AG04450 (cell line): ENCODE measurements at regions not wholly inside any gene's neighbourhood (a gene's known extent, or its start where the extent isn't known, plus 50 kb on each side); places are given as distances from the start of the nearest gene placed in this dataset.

Experiments used
- CTCF ChIA-PET: fragments of 300-600, 350-600 bp; formaldehyde crosslinking; extraction: SDS; loops from one replicate; lab custom pipeline; 2022; ENCODE audit warnings: antibody characterized with exemption, inconsistent platforms; lab: Charles Lee
- POLR2A ChIA-PET: fragments of 350-600 bp; formaldehyde crosslinking; extraction: SDS; loops from one replicate; lab custom pipeline; 2021; ENCODE audit warnings: antibody characterized with exemption, inconsistent platforms; lab: Yijun Ruan, JAX
- DNase-seq: peaks from one replicate; pipeline ENCODE4 v3.0.0-alpha.2; 2011; ENCODE audit warnings: low read depth, low spot score
- H3K27ac ChIP-seq: one replicate; pipeline ENCODE4 v1.5.1; 2012; ENCODE audit warnings: low read depth, low read length, control low read depth
- H3K27me3 ChIP-seq: one replicate; pipeline ENCODE4 v1.6.0; 2012; ENCODE audit warnings: low read length; ENCODE audit not compliant: control insufficient read depth, insufficient read depth
- H3K4me3 ChIP-seq: 2 replicates; pipeline ENCODE4 v1.5.1; 2011; ENCODE audit warnings: mild to moderate bottlenecking, low read depth, low read length, control low read depth
- H3K9me3 ChIP-seq: 2 replicates; pipeline ENCODE4 v1.5.1; 2012; ENCODE audit warnings: low read length; ENCODE audit not compliant: control insufficient read depth, insufficient read depth
- CTCF ChIP-seq: IDR thresholded peaks from 2 replicates; pipeline ENCODE4 v1.5.1; 2011; ENCODE audit warnings: low read depth, low read length, control low read depth, inconsistent platforms

DNA sequence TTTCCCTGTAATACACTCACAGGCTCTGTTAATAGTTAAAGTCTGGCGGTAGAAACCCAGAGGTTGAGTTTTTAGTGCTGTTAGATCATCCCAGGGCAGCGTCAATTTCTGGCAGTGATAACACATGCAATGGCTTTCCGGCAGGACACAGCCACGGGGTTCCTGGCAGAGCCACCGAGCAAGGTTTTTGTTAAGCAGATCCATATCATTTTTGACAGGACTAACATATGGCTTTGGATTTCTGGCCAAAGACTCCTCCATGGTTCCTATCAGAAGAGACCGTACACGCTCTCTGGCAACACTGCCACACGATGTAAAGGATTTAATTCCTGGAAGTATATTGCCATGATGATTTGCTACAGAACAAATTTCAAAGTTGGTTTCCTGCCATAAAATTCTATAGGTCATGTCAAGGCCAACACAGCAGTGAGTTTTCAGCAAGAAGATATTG lies 854.3 kb downstream of the LRRTM4 start:
- POLR2A ChIA-PET: no interaction called here
- Histone ChIP-seq H3K27ac (no peak overlapping the region), H3K4me3 (no peak overlapping the region), H3K27me3 (no peaks in the 10 kb centered on the region), H3K9me3 (no peaks in the 10 kb centered on the region)
- CTCF ChIA-PET: no interaction called here
- TF ChIP-seq CTCF: no peak
- no peak for DNase-seq

DNA sequence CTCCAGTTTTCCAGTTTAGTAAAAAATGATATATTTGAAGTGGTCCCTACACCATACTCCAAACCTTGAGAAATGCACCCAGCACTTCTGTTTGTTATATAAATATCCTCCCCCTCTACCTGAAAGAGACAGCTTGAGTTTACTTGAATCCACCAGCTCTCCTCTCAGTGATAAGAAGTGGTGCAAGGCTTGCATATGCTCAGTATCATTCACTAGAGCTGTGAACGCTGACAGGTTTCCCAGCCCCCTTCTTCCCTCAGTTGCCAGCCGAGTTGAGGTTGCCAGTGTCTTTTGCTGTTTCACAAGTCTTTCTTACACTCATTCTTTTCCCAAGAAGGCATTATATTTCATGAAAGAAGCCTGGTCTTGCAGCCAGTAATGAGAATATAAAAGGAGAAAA lies 880.0 kb downstream of the LRRTM4 start:
- POLR2A ChIA-PET: no interaction called here
- CTCF ChIA-PET: no interaction called here
- no peak overlapping the region for H3K27ac ChIP-seq

DNA sequence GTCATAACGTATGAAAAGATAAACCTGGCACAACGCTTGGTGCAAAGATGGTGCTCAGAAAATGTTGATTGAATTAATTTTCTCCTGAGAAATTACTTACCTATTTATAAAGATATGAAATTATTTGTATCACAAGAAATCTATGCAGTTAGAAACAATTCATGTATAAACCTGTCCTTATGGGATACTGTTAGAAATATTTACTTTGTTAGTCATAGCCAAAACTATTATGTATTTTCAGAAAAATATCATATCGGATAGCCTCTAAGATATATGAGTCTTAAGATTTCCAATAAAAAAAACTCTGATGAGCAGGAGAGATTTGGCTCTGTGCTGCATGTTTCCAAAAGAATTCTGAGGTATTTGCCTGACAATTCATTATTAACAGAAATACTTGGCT lies 880.7 kb downstream of the LRRTM4 start:
- Histone ChIP-seq H3K27ac (no peak overlapping the region), H3K9me3 (no peaks in the 10 kb centered on the region; the same call in 1 of the 2 replicates), H3K27me3 (no peaks in the 10 kb centered on the region), H3K4me3 (no peak overlapping the region)
- POLR2A ChIA-PET: no interaction called here
- CTCF ChIA-PET: no interaction called here
- no peak for DNase-seq
- no peak for TF ChIP-seq CTCF

More for the DNA sequence above, 880.0 kb downstream of the LRRTM4 start:
- DNase-seq: no peak
- no peak for TF ChIP-seq CTCF
- H3K27me3 ChIP-seq: no peaks in the 10 kb centered on the region
- H3K9me3 ChIP-seq: no peaks in the 10 kb centered on the region; the same call in 1 of the 2 replicates
- no peak overlapping the region for H3K4me3 ChIP-seq

GRCh38 chr2:76640905-76641304 lies 881.3 kb downstream of the LRRTM4 start:
- POLR2A ChIA-PET: no interaction called here
- Histone ChIP-seq H3K27ac (no peak overlapping the region), H3K4me3 (no peak overlapping the region), H3K27me3 (no peaks in the 10 kb centered on the region), H3K9me3 (no peaks in the 10 kb centered on the region; the same call in 1 of the 2 replicates)
- no peak for DNase-seq
- TF ChIP-seq CTCF: no peak
- CTCF ChIA-PET: no interaction called here

GRCh38 chr2:76639171-76639680 lies 883.0 kb downstream of the LRRTM4 start:
- H3K27ac ChIP-seq: no peak overlapping the region
- no peaks in the 10 kb centered on the region for H3K27me3 ChIP-seq
- CTCF ChIA-PET: no interaction called here
- no peaks in the 10 kb centered on the region; the same call in 1 of the 2 replicates for H3K9me3 ChIP-seq
- no peak for TF ChIP-seq CTCF
- H3K4me3 ChIP-seq: no peak overlapping the region
- DNase-seq: no peak
- POLR2A ChIA-PET: no interaction called here
